HG03196 (cell line): ENCODE measurements at regions not wholly inside any gene's neighbourhood (a gene's known extent, or its start where the extent isn't known, plus 50 kb on each side); places are given as distances from the start of the nearest gene placed in this dataset.

Experiments
- ATAC-seq: cut with Tn5 transposase; IDR thresholded peaks from one replicate; pipeline ENCODE4 v1.9.1; 2021; ENCODE audit not compliant: unreplicated experiment

DNA sequence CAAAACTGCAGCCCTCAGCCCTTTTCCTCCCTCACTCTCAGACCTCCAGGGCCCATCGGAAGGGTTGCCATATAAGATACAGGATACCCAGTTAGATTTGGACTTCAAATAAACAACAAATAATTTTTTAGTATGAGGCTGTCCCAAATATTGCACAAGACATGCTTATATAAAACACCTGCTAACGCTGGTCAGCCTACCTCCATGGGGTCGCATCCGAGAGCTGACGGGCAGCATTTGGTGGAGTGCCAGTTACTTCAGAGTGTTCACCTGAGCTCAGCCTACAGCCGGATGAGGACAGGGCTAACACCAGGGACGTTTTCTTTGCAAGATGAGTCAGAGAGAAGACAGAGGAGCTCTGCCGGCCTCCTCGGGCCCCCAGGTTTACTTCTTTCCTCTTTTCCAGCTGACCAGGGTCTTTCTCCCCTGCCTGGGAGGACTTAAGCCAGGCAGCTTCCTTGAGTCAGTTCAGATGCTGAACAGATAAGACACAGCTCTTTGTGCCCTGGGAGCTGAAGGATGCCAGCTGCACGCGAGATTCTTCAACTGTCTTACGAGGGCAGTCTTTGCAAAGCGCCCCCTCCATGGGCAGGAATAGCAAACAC lies 141.2 kb upstream of the KCNG1 start:
- no peak for ATAC-seq

DNA sequence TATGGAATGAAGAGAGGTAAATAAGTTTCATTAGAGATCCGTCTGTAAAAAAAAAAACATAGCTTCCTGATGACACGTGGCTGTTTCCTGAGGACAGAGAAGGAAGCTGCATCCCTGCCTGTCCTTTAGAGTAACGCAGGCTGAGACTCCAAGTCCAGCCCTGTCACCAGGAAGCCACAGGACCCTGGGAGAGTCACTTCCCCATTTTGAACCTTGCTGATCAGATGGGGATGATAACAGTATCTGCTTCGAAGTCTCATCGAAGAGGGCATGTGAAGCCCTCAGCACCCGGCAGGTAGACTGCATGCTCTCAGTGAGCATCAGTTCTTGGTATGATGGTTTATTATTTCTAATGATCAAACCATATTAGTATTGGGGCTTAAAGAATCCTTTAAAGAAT lies 139.1 kb upstream of the KCNG1 start:
- no peak for ATAC-seq

DNA sequence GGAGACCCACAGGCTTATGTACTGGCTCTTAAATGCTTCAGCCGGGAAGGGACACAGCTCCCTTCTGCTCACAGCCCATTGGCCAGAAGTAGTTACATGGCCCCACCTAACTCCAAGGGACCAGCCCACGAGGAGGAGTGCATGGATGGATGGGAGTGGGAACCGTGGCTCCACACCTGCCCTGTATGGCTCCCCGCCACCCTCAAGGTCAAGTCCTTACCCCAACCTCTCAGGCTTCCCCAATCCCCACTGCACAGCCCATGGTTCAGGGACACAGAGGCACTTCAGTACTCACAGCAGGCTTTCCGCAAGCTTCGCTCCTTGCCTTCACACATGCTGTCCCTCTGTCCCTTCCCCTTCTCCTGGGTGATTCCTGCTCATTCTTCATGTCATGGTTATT lies 137.9 kb upstream of the KCNG1 start:
- ATAC-seq: no peak

DNA sequence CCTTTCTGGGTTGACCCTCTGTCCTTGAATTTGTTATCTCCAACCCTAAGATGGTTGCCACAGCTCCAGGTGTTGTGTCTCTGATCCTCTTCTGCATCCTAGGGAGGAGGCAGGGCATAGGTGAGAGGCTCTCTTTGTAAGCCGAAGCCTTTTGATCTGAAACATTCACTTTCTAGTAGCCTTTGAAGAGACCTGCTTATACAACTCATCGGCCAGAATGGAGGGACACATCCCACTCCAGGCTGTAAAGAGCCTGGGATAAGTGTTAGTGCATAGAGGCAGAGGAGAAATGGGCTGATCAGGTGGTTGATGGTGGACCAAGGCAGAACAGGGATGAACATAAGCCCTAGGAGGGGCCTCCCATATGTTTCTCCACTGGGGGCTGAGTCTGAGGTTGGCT lies 137.1 kb upstream of the KCNG1 start:
- ATAC-seq: no peak

DNA sequence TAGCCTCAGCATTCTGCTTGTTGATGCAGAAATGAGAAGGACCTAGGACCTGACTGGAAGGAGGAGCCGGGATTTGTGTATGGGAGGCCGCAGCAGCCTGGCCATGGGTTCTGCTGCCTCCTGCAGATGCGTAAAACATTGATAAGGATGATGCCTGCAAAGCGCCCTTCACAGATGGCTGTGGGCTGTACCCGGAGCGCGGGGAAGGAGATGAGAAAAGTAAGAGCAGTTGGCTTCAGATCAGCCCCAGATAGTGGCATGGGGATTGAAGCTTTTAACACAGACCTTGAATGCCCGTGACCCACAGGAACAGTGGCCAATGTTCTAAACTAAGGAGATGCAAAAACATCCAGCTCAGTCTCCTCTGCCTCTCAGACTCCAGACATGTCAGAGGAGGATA lies 136.4 kb upstream of the KCNG1 start:
- ATAC-seq: no peak

DNA sequence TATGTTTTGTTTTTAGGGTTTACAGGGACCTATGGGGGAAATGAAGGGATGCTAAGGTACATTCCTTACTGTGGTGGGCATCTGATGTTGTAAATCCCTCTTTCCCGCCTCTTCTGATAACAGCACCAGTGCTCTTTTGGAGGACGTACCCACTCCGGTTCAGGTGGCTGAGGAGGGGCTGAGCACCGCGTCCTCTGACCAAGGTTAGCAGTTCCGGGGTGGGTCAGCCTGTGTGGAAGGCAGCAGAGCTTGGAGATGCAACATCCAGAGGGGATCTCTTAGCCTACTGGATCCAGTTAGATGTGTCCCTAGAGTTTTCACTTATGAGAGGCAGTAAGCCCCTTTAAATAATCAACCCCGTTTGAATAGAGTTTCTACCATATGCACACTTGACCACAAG lies 135.3 kb upstream of the KCNG1 start:
- no peak for ATAC-seq

DNA sequence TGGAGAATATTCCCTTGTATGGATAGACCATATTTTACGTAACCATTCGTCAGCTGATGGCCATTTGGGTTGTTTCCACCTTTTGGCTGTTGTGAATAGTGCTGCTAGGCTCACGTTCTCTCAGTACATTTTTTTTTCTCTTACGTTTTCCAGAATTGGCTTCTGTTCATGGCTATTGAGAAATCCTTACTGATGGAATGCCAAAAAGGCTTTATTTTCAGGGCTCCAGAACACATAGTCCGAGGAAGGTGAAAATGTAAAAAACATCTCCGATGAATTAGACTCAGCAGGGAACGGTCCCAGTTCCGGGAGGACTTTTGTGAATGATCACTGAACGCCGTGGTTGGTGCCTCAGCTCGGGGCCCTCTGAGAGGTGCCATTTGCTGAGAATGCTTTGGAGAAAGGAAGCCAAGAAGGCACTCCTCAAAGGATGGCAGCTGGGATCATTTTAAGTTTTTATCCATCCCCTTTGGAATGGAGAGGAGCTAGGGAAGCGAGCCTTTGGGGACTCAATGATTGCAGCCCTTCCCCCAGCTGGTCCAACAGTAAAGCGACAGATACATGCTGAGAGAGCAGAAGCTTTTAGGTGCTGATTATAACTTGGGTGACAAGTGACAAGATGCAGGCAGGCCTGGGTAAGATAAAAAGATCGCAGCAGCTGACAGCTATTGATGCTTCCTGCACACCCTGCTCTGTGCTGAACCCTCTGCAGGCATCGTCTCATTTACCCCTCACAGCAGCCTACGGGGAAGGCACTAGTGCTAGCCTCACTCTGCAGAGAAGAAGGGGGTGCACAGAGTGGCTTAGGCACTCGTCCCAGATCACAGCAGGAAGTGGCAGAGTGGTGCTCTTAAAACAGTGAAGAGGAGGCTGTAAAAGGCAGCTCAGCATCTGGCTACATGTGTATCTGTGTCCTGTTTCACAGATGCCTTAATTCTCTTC lies 133.4 kb upstream of the KCNG1 start:
- no peak for ATAC-seq

DNA sequence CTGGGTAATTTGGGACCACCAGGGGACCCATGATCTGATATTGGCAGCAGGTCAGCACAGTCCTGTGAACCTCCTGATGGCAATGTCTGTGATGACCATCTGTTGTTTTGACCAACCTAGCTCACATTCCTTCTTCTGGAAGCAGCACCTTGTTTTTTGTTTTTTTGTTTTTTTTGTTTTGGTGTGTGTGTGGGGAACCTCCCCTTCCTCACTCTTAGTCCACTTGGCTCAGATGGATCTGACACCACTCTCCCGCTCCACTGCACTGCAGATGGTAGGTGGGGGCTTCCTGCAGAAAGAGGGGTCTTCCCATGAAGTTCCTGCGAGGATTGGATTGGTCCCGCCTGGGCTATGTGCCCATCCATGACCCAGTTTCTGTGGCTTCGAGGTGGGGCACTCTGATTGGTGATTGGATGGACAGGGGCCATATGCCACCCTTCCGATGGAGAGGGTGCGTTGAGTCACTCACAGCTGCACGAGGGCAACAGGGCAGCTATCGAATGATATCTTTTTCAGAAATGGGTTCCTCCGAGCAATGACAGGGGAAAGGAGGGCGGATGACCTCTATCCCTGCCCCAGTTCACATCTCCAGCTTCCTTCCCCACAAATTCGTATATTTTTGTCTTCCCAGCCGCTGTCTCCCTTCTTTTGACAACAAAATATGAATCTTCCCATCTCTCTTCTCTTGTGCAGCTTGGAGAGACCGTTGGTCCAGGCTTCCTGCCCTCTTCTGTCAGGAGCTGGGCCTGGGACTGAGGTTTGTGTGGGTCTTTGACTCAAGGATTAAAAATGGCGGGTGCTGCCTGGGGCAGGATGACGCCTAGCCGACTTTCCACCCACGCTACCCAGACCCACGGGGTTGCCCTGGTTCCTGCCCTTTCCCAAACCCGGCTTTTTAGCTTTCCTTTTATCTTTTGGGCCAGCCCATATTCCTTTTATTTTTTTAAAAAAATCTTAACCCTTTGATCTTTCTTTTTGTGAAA lies 132.1 kb upstream of the KCNG1 start:
- no peak for ATAC-seq

DNA sequence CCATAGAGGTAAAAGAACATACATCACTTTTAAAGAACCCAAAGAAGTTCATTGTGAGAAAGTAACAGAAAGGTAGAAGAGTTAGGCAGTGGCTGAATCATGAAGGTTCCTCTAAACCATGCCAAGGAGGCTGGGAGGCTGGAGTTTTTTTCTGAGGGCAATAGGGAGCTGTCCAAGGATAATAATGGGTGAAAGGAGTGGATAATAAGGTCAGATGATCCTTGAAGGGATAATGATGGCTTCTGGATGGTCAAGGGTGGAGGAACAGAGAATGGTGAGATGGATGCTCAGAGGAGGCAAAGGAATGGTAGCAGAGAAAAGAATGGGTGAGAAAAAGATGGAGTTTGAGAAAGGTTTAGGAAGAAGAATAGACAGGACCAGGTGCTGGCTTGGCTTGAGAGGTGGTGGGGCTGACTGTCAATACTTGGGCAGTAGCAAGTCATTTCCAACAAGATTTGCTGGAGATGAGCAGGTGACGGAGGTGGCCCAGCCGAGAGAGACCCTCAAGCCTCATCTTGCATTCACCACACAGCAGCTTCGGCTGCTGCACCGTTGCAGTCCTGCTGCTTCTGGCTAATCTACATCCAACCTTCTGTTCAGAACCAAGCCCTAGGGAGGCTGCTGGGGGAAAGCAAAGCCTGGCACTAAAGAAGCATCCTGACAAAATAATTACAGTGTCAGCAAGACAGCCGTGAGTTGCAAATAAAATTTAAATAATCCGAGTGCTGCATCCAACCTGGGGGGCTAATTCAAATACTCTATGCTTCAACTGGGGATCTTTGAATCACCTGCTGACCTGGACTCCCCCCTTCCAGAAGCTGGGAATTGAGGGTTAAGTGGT lies 131.2 kb upstream of the KCNG1 start:
- ATAC-seq: no peak

DNA sequence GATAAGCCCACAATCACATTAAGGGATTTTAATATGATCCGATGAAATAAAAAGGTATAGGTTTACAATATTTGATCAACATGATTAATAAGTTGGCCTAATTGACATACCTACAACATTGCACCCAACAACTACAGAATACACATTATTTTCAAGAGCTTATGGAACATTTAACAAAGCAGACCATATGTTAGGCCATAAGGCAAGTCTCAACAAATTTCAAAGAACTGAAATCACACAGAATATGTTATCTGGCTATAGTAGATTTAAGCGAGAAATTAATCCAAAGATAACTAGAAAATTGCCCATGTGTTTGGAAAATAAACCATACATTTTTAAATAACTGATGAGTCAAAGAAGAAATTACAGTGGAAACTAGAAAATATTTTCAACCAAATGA lies 126.0 kb upstream of the KCNG1 start:
- ATAC-seq: no peak

DNA sequence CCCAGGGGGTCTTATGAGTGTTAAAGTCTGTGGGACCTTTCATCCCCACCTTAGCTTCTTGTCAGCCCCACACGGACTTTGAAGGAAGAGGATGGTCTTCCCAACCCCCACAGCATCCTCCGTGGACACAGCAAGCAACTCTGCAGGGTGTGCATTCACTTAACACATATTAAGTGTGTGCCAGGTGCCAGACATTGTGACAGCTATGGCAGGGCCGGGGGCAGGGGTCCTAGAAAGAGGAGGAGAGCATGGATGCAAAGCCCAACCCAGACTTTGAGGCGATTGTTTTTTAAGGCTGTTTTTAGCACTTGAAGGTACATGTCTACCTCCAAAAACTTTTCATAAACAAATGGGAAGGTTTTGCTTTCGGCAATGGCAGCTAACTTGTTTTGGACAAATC lies 121.6 kb upstream of the KCNG1 start:
- no peak for ATAC-seq

DNA sequence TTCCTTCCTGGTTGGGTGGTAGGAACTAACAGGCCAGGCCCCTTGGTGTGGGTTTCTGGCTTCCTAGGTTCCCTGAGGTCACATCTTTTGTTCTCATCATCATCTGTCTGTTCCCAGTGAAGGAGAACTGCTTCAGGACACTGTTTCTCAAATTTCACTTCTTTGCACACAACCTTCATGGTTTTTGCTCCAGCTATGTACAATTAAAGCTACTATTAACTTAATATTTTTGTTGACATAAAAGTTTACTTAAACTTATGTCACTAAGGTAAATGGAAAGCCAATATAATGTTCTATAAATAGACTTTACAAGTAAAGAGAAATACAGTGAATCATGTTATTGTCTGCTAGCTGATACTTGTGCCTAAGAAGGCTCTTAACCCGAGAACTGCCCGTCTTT lies 120.7 kb upstream of the KCNG1 start:
- no peak for ATAC-seq

DNA sequence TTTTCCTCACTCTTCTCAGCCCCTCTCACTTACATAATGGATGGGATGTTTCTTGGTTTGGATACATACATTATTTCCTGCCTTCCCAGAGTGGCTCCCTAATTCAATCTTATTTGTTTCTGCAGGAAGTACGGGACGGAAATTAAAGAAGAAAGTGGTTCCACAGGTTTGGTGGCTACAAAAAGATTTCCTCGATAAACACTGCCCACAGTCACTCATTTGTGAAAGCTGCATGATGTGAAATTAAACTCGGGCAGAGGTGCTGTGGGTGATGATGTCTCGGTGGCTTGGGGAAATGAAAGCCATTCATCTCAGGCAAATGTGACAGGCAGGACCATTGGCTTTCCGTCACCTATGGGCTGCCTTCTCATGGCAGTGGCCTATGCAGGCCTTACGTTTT lies 119.5 kb upstream of the KCNG1 start:
- no peak for ATAC-seq

DNA sequence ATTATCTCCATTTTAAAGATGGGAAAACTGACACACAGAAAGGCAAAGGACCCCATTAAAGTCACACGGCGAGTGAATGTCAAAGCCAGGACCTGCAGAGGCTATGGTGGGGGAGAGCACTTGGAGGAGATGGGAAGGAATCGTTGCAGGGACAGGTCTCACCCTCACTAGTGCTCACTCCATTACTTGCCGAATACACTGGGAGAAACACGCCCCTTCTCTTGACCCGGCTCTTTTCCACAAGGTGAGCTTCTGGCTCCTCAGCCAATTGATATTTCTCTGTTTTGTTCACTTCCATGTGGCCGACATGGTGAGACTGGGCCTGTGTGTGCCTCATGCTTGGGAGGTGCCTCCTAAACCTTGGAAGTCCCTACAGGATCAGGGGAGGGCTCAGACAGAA lies 117.8 kb upstream of the KCNG1 start:
- ATAC-seq: no peak

DNA sequence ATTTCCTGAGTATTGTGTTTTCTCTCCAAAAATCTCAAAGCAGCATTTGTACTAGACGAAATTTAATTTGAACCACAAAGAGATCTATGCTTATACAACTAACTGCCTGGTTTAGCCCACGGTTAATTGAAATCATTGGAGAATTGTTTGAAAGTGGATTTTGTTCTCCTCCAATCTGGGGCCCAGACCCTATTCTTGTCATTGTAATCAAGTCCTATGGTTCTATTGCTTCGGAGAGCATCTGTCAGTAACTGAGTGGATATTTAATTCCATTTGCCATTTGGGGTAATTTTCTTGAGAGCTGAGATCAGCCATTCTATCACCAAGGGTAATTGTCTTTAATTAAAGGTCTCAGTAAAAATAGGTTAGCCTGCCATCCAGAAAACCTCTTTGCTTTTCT lies 117.0 kb upstream of the KCNG1 start:
- ATAC-seq: no peak

DNA sequence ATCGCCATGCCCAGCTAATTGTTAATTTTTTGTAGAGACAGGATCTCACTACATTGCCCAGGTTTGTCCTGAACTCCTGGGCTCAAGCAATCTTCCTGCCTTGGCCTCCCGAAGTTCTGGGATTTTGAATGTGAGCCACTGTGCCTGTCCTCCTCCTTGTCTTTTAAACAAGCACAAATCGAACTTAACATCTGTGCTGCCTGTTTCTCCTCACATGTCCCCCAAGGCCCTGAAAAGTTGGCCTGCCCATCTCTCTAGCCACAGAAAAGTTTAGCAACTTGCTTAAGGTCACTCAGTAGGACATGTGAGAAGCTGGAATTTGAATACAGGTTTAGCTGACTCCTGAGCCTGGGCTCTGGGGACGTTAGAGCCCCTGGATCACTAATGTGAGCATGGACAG lies 115.7 kb upstream of the KCNG1 start:
- no peak for ATAC-seq

DNA sequence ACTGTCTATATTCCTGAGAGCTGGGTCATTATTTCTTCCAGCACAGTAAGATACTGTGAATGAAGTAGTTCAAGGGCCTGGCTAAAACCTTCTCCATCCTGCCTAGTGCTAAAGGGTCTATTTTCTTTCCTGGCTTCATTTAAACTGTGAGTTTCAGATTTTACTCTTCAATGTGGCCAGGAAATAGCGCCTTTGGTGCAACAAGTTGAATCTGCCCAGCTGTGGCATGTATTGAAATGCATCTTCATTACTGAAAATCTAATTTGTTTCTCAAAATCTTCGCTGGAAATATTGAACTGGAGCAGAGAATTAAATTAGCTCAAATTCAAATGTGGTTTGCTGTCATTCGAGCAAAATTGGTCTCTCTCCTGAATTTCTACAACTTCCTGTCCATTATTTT lies 114.6 kb upstream of the KCNG1 start:
- ATAC-seq: no peak

DNA sequence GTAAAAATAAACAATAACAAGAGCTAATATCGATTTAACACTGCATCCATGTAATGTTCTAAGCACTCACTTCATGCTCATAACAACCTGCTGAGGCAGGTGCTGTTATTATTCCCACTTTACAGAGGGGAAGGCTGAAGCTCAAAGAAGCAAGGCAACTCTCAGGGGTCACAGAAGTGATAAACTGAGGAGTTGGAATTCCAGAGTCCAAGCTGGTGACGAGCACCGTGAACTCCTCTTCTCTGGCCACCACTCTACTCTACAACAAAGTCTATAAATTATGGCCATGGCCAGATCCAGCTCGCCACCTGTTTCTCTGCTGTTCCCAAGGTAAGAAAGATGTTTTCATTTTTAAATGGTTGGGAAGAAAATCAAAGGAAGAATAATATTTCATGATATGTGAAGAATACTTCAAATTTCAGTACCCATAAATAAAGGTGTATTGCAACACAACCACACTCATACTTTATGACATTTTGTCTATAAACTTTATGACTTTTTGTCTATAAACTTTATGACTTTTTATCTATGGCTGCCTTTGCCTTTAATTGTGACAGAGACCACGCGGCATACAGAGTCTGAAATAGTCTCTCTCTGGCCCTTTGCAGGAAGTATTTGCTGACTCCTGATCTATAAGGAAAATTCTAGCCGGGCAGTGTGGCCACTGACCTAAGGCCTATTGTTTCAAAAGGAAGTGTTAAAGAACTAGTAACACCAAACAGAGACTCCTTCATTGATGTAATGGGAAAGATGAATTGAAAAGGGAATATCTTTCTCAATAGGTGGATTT lies 113.2 kb upstream of the KCNG1 start:
- ATAC-seq: no peak

DNA sequence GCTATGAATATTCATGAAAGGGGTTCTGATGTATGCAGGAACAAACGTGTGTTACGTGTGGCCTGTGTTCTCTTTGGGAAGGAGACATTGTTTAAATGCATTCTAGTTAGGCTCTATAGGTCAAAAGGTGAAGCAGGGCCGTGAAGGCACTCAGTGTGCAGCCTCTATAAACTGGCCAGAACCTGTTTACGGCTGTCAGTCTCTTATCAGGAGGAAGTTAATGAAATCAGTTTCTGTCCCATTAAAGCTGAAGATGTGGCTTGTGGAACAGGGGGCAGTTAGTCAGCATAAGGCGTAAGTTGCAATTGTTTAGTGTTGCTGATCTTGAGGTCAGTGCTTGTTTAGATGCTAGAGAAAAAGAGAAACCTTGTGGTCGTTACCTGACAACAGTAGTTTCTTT lies 111.5 kb upstream of the KCNG1 start:
- ATAC-seq: no peak

DNA sequence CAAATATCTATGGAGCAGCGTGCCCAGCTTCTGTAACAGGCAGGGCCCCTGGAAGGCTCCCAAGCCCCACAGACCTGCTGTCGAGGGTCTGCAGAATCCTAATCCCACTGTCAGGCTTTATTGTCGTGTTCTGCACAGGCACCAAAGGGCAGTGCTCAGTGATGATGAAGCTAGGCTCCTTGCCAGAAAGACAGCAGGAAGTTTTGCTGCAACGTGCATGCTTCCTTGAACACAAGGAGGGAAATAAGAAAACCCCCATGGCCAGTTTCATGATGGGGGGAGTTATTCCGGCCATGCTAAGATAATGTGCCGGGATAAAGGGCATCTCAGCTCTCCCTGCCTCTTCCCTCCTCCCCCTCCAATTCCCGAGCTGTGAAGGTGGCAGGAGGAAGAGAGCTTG lies 109.4 kb upstream of the KCNG1 start:
- ATAC-seq: no peak
